HG02973 (cell line): ENCODE measurements at regions not wholly inside any gene's neighbourhood (a gene's known extent, or its start where the extent isn't known, plus 50 kb on each side); places are given as distances from the start of the nearest gene placed in this dataset.
"Not testable (repeated sequence)": the region's sequence is repeated elsewhere in the genome, so short reads cannot be mapped to it uniquely, and the experiment has no call there.

Experiments
- ATAC-seq: cut with Tn5 transposase; IDR thresholded peaks from one replicate; pipeline ENCODE4 v1.9.1; 2021; ENCODE audit warnings: moderate library complexity; ENCODE audit not compliant: unreplicated experiment

GRCh38 chr2:59774821-59775433 is 778.5 kb downstream of the BCL11A start:
- ATAC-seq: no peak

DNA sequence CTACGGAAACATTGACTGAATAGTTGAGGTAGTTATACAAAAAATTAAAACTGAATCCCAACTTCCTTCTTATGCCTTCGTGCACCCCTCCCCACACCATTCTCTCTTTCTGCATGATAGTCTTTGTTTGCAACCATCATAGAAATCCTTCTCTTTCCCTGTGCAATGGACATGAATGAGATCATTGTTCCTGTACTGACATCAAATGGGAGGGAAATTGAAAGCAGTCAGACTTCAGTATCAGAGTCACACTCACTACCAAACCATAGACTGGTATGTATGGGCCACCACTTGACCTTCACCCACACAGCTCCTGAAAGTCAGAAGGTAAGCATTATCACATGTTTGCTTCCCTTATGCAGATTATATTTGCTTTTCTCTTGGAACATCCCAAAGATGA is 782.8 kb downstream of the BCL11A start:
- ATAC-seq: no peak

DNA sequence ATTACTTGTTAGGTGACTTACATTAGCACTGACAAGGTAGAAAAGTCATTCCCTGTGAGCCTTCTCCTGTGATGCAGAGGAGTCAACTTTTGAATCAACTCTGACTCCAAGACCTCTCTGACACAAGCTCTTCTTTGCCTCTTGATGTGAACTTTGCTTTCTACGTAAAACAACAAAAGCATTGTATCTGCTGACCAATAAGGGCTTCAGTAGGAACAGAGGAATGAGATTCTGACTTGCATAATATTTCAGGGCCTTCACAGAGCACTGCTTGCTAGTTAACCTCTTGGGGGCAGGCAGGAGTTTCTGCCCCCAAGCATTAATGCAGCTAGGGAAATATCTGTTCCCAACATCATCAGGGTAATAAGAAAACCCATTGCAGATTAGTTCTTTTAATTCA is 791.5 kb downstream of the BCL11A start:
- ATAC-seq: no peak

DNA sequence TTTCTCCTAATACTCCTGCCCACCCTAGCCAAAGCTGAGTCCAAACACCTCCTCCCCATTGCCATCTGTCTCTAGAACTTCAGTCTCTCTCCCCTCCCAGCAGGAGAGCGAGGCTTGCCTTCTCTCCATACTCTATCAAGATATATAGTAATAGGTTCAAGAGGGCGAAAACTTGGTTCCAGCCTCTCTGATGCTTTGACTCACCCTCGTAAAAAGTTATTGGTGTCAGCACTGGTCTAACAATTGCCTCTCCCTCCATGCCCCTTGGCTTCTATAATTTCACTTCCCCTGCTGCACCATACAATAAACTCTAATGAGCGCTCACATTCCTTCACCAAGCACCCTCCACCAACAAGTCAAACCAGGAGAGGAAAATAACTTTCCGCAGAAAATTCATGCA is 797.3 kb downstream of the BCL11A start:
- ATAC-seq: no peak

- ATAC-seq: no peak
These were observed 799.3 kb downstream of the BCL11A start for GRCh38 chr2:59754011-59754735.

- ATAC-seq: no peak
These were observed 800.9 kb downstream of the BCL11A start for GRCh38 chr2:59752512-59752911.

DNA sequence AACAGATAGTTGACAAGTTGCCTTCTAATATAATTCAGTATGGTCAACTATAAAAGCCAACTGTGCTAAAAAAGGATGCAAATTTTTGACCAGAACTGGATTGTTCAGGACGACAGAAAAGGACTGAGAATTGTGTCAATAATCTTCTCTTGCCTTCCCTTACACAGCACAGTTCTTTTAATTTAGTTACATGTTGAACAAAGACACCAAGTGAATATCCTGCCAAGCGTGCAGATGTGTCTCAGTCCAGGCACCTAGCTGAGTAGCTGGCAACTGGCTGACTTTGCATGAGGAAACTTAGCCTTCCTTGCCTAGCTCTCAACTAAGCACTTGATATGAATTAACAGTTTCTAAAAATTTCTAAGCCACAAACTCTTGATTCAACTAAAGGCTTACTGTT is 801.4 kb downstream of the BCL11A start:
- no peak for ATAC-seq

DNA sequence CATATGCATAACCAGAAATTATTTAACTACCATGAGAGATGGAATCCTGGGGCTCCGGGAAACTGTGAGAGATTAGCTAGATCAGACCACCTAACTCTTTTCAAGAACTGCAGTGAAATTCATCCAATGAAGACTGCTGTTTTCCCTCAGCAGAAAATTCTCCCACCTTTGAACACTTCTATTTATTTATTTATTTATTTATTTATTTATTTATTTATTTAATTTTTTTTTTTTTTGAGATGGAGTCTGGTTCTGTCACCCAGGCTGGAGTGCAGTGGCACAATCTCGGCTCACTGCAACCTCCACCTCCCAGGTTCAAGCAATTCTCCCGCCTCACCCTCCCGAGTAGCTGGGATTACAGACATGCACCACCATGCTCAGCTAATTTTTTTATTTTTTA is 802.2 kb downstream of the BCL11A start:
- ATAC-seq: not testable (repeated sequence)

GRCh38 chr2:59746291-59746690 is 807.2 kb downstream of the BCL11A start:
- ATAC-seq: no peak

- ATAC-seq: no peak
These were observed 808.4 kb downstream of the BCL11A start for GRCh38 chr2:59745085-59745484.

- no peak for ATAC-seq
These were observed 809.0 kb downstream of the BCL11A start for GRCh38 chr2:59744436-59744835.

DNA sequence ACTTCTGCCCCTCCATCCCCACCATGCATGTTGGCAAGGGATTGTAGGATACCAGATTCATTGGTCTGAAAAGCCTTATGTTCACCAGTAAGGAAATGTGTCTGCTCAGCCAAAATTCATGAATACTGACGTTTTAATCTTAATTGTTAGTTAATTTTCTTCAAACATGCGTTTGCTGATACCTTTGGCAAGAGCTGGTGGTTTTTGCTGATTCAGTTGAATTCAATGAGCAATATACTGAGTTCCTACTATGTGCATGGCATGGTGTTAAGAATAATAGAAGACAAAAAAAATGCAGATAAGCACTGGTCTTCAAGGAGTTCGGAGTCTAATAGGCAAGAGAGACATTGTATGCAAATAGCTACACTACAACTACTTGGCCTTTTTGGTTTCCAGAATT is 811.6 kb downstream of the BCL11A start:
- ATAC-seq: no peak

- ATAC-seq: no peak
These were observed 814.3 kb downstream of the BCL11A start for GRCh38 chr2:59739166-59739565.

DNA sequence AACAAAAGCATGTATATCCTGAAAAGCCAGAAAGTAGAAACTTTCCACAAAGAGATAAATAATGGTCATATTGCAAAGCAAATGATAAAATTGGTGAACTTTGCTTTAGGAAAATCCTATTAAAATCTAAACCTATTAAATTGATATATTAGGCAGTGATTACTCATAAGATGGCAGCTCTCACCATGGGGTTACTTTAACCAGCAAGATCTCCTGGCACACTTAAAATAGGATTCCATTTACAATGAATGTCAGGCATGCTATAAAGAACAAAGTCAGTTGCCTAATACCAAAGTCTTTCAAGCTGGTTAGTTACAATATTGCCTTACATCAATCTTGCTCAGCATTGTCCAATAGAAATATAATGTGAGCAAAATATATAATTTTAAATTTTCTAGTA is 816.2 kb downstream of the BCL11A start:
- no peak for ATAC-seq

DNA sequence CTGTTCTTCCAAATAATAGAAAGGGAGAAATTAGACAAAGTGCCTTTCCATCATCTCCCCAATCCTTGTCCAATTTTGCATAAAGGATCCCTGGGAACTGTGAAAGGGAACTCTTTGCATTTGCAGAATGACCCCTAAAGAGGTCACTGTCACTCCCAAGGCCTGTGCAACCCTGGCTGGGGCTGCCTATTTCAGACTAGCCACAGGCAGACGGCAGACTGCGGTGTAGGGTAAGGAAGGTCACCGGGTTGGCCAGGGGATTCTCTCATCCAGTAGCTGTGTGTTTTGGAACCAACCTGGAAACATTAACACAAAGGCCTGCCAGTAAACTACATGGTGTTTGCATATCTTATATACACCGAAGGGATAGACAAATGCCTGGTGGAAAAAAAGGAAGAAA is 818.7 kb downstream of the BCL11A start:
- no peak for ATAC-seq

DNA sequence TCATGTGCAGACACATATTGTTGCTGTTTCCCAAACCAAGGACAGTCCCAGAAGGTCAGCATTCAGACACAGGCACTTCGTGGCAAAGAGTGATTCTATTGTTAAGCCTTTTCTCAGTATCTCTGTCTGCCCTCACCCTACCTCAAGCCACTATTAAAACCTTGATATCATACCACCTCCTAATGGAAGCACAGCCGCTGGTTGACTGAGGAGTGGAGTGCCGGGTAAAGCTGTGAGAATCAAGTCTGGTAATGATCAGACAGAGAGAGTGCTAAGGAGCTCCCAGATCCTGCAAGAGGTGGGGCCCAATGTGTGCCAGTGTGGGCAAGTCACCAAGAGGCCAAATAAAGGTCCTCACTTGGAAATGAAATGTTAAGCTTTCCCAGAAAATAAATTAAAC is 819.5 kb downstream of the BCL11A start:
- ATAC-seq: no peak

- no peak for ATAC-seq
These were observed 819.9 kb downstream of the BCL11A start for GRCh38 chr2:59733567-59733930.

DNA sequence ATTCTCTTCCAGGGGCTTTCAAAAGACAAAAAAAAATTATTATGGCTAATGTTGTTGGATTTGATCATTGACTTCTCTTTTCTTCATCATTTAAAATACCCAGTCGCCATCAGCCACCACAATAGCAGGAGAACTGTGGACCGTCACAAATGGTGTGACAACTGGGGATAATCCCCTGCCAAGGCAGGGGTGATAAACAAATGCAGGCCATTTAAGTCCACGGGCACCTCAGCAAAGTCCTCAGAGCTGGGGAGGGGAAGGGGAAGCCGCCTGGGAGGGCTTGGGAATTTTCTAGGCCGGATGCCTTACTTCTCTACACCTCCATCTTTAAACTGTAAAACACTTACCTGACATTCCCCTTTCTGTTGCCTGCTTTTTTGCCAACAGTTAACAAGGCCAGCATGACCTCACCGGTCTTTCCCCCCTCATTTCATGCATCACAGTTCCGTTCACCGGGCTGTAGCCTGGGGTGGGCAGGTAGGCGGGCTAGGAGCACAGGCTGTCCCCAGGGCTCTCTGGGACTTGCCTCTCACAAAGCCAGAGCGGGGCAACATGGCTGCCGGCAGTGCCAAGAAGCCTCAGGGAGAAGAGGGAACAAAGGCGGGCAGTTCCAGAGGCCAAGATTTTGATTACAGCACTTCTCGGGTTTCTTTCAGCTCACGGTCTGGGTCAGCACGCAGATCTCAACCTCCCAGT is 820.4 kb downstream of the BCL11A start:
- ATAC-seq: no peak

DNA sequence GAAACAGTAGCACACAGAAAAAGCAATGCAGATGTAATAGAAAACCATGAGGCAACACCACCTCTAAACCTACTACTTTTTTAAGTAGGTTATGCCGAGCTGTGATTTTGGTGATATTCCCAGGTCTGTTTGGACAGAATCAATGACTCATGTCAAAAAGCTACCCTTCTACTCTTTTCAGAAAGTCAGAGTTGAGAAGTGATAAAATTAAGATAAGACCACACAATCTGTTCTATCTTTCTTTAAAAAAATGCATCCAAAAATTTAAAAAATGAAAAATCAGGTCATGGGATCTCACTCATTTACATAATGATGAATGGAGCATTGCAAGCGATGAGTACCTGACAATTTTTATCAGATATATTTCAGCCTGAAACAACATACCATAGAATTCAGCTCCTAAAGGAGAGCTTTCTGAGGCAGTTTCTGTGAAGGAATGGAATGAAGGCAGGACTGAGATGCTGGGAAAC is 826.3 kb downstream of the BCL11A start:
- ATAC-seq: no peak

- no peak for ATAC-seq
These were observed 827.0 kb downstream of the BCL11A start for GRCh38 chr2:59726228-59727120.

- no peak for ATAC-seq
These were observed 828.7 kb downstream of the BCL11A start for GRCh38 chr2:59724746-59725145.
